ENCODE measurements at regions not wholly inside any gene's neighbourhood (a gene's known extent, or its start where the extent isn't known, plus 50 kb on each side); places are given as distances from the start of the nearest gene placed in this dataset.

- no peak for TF ChIP-seq CTCF (IDR thresholded peaks at IDR 0.05)
- no peak for TF ChIP-seq POLR2A (IDR thresholded peaks at IDR 0.05)
These were observed 327.3 kb upstream of the ARX start for GRCh38 chrX:25343060-25343459.
